ENCODE measurements at regions not wholly inside any gene's neighbourhood (a gene's known extent, or its start where the extent isn't known, plus 50 kb on each side); places are given as distances from the start of the nearest gene placed in this dataset.

DNA sequence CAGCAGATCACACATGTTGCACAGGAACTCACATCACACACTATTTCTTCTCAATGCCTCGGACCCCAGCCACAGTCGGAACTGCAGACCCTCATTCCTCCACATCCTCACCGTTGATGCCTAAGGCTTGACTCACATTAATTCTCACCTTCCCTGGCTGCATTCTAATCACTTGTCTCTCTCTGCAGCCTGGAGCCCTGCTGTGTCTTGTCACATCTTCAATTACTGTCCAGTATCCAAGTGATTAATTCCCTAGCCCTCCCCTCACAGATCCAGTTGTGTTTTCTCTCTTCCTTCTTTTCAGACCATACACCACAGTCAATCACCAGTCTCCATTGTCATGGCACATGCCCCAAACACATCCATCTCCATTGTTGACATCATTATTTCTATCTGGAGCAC is 592.4 kb upstream of the IGFBP3 start:
- Mint-ChIP-seq H3K4me1 (ENCODE audit: insufficient read depth, unreplicated experiment) (peaks cover 10% of the 10 kb centered on the region), H3K36me3 (ENCODE audit: insufficient read depth, unreplicated experiment) (no peaks in the 10 kb centered on the region)
- CTCF ChIA-PET: interaction anchor here (0.7 kb wide), 1 partner anchor 1009 kb away, joined by 4 read pairs; no protein-coding TSS in a partner anchor

DNA sequence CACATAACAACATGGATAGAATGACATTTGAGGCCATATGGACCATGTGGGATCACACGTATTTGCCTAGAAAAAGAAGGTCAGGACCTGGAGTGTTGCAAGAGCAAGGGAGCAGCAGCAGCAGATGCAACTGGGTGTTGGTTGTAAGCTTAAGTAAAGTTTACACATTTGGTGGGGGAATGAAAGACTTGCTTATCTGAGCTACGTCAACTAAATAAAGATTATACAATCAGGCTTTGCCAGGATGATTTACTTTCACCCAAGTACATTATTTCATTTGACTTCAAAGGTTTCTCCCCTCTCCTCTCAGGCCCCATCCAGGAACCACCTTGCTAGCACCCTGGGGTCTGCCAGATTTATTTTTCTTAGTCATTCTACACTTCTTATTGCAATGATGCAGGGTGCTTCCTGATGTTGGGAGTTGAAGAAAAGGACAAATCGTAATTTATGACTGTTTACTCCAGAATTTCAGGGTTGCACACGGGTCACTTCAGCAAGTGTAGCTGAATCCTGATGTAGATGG is 591.9 kb upstream of the IGFBP3 start:
- no peak for TF ChIP-seq CTCF (IDR thresholded peaks at IDR 0.05; ENCODE audit: unreplicated experiment)
- no peak for DNase-seq (ENCODE audit: unreplicated experiment)
- H3K9me3 Mint-ChIP-seq (ENCODE audit: unreplicated experiment): no peaks in the 10 kb centered on the region
- no peak overlapping the region for H3K4me3 Mint-ChIP-seq (ENCODE audit: unreplicated experiment)
- no peak overlapping the region for H3K27ac Mint-ChIP-seq (ENCODE audit: low read depth, unreplicated experiment)
- CTCF ChIA-PET: no interaction called here
- intact Hi-C loops (cut with micrococcal nuclease): no loop called here
- no peaks in the 10 kb centered on the region for H3K27me3 Mint-ChIP-seq (ENCODE audit: insufficient read depth, unreplicated experiment)
- no peaks in the 10 kb centered on the region for H3K36me3 Mint-ChIP-seq (ENCODE audit: insufficient read depth, unreplicated experiment)
- no TSS peak for BruUV-seq (replicated peaks)
- POLR2A ChIA-PET: interaction anchor here (0.7 kb wide), 1 partner anchor 513 kb away, joined by 3 read pairs; no protein-coding TSS in a partner anchor
- H3K4me1 Mint-ChIP-seq (ENCODE audit: insufficient read depth, unreplicated experiment): peaks cover 10% of the 10 kb centered on the region

More for the DNA sequence above, 592.4 kb upstream of the IGFBP3 start:
- H3K9me3 Mint-ChIP-seq (ENCODE audit: unreplicated experiment): no peaks in the 10 kb centered on the region
- TF ChIP-seq CTCF (IDR thresholded peaks at IDR 0.05; ENCODE audit: unreplicated experiment): no peak
- no peak for DNase-seq (ENCODE audit: unreplicated experiment)
- no peaks in the 10 kb centered on the region for H3K27me3 Mint-ChIP-seq (ENCODE audit: insufficient read depth, unreplicated experiment)
- intact Hi-C loops (cut with micrococcal nuclease): no loop called here
- H3K27ac Mint-ChIP-seq (ENCODE audit: low read depth, unreplicated experiment): no peak overlapping the region
- no peak overlapping the region for H3K4me3 Mint-ChIP-seq (ENCODE audit: unreplicated experiment)
- no TSS peak for BruUV-seq (replicated peaks)
- POLR2A ChIA-PET: no interaction called here

GRCh38 chr7:46511442-46512215 is 590.6 kb upstream of the IGFBP3 start:
- BruUV-seq (replicated peaks): no TSS peak

More at GRCh38 chr7:46511442-46512215, 590.6 kb upstream of the IGFBP3 start:
- no peaks in the 10 kb centered on the region for H3K27me3 Mint-ChIP-seq (ENCODE audit: insufficient read depth, unreplicated experiment)
- H3K9me3 Mint-ChIP-seq (ENCODE audit: unreplicated experiment): no peaks in the 10 kb centered on the region
- no peak for TF ChIP-seq CTCF (IDR thresholded peaks at IDR 0.05; ENCODE audit: unreplicated experiment)
- intact Hi-C loops (cut with micrococcal nuclease): no loop called here
- H3K4me3 Mint-ChIP-seq (ENCODE audit: unreplicated experiment): no peak overlapping the region
- peaks cover 10% of the 10 kb centered on the region for H3K4me1 Mint-ChIP-seq (ENCODE audit: insufficient read depth, unreplicated experiment)
- no peaks in the 10 kb centered on the region for H3K36me3 Mint-ChIP-seq (ENCODE audit: insufficient read depth, unreplicated experiment)
- CTCF ChIA-PET: interaction anchor here (0.6 to 1.2 kb wide), 2 partner anchors 10 to 580 kb away, joined by 3 to 4 read pairs; no protein-coding TSS in a partner anchor
- POLR2A ChIA-PET: no interaction called here
- no peak overlapping the region for H3K27ac Mint-ChIP-seq (ENCODE audit: low read depth, unreplicated experiment)
- no peak for DNase-seq (ENCODE audit: unreplicated experiment)
